H1 (cell line): ENCODE measurements at regions not wholly inside any gene's neighbourhood (a gene's known extent, or its start where the extent isn't known, plus 50 kb on each side); places are given as distances from the start of the nearest gene placed in this dataset.

Experiments used
- CTCF ChIA-PET: fragments of 300-600 bp; sonication (Branson Sonifier 250); formaldehyde crosslinking; loops from one replicate; lab custom pipeline; 2021; ENCODE audit not compliant: partially characterized antibody; lab: Charles Lee
- POLR2A ChIA-PET: fragments of 300-600 bp; sonication (Branson Sonifier 250); formaldehyde crosslinking; loops from one replicate; lab custom pipeline; 2021; ENCODE audit warnings: inconsistent platforms; ENCODE audit not compliant: partially characterized antibody; lab: Charles Lee
- DNase-seq, 2 experiments: peaks; one replicate each; pipeline versions ENCODE4 v3.0.0 to v3.0.0-alpha.2; 2010 to 2022; ENCODE audit warnings: low spot score in 2 of 2, low read depth in 1 of 2, mixed read lengths in 1 of 2
- FAIRE-seq: peaks from 2 replicates; lab custom pipeline; 2011; peaks lifted over from hg19 to GRCh38; lab: Jason Lieb, UNC
- H2AFZ ChIP-seq: 2 replicates; pipeline ENCODE4 v1.8.1; 2012; ENCODE audit warnings: low read length, inconsistent platforms
- H2AK5ac ChIP-seq: 2 replicates; pipeline ENCODE4 v1.6.1; 2013; ENCODE audit warnings: low read depth, low read length
- H2BK120ac ChIP-seq: replicated peaks from 2 replicates; pipeline ENCODE3; 2013; ENCODE audit warnings: low read depth, low read length, inconsistent platforms
- H2BK12ac ChIP-seq: 2 replicates; pipeline ENCODE4 v1.6.1; 2013; ENCODE audit warnings: low read depth, low read length
- H2BK15ac ChIP-seq: 2 replicates; pipeline ENCODE4 v1.6.1; 2013; ENCODE audit warnings: low read length
- H2BK20ac ChIP-seq: 2 replicates; pipeline ENCODE4 v1.6.1; 2013; ENCODE audit warnings: low read length
- H2BK5ac ChIP-seq: 2 replicates; pipeline ENCODE4 v1.6.1; 2013; ENCODE audit warnings: low read depth, low read length
- H3K14ac ChIP-seq: 2 replicates; pipeline ENCODE4 v1.6.1; 2013; ENCODE audit warnings: inconsistent platforms; ENCODE audit not compliant: insufficient read length
- H3K18ac ChIP-seq: 2 replicates; pipeline ENCODE4 v1.6.1; 2013; ENCODE audit warnings: low read length; ENCODE audit errors: extremely low read depth
- H3K23ac ChIP-seq: 2 replicates; pipeline ENCODE4 v1.6.1; 2013; ENCODE audit warnings: inconsistent platforms; ENCODE audit not compliant: insufficient read length
- H3K23me2 ChIP-seq: 2 replicates; pipeline ENCODE4 v1.6.1; 2013; ENCODE audit warnings: low read depth, low read length
- H3K27ac ChIP-seq: 2 replicates; pipeline ENCODE4 v1.6.1; 2011; ENCODE audit warnings: low read depth, low read length, inconsistent platforms
- H3K27me3 ChIP-seq, 4 experiments: replicated peaks in 1 of 4; 1 replicate in 1 of 4; 2 replicates in 3 of 4; pipeline versions ENCODE4 v1.6.1 to v1.8.1; 2011 to 2013; ENCODE audit warnings: low read length in 3 of 4, mild to moderate bottlenecking in 3 of 4, inconsistent platforms in 2 of 4, mixed read lengths in 2 of 4, moderate library complexity in 1 of 4; ENCODE audit not compliant: control insufficient read depth in 3 of 4, insufficient read depth in 3 of 4; ENCODE audit errors: extremely low read depth in 1 of 4
- H3K36me3 ChIP-seq, 4 experiments: 2 replicates each; pipeline versions ENCODE4 v1.6.1 to v1.8.1; 2011 to 2013; ENCODE audit warnings: mild to moderate bottlenecking in 4 of 4, low read length in 3 of 4, moderate library complexity in 2 of 4, control low read depth in 1 of 4, inconsistent platforms in 1 of 4; ENCODE audit not compliant: insufficient read depth in 4 of 4, control insufficient read depth in 2 of 4
- H3K4ac ChIP-seq: replicated peaks from 2 replicates; pipeline ENCODE3; 2013; ENCODE audit warnings: low read length, low read depth, mixed read lengths, inconsistent platforms; ENCODE audit not compliant: insufficient read length
- H3K4me1 ChIP-seq, 4 experiments: replicated peaks in 1 of 4; 1 replicate in 1 of 4; 2 replicates in 3 of 4; pipeline versions ENCODE4 v1.6.1 to v1.8.1; 2011 to 2013; ENCODE audit warnings: low read length in 3 of 4, inconsistent platforms in 2 of 4, mixed read lengths in 1 of 4; ENCODE audit not compliant: insufficient read depth in 4 of 4, control insufficient read depth in 3 of 4
- H3K4me2 ChIP-seq, 2 experiments: 2 replicates each; pipeline versions ENCODE4 v1.6.1 to v1.8.1; 2011 to 2013; ENCODE audit warnings: low read depth in 2 of 2, low read length in 2 of 2, control low read depth in 1 of 2, inconsistent platforms in 1 of 2, mild to moderate bottlenecking in 1 of 2; ENCODE audit not compliant: insufficient read depth in 1 of 2
- H3K4me3 ChIP-seq, 4 experiments: fragments of 200-600, 300-600 bp in 1 of 4; sonication (generic), shearing (Covaris generic), sonication (Bioruptor Twin) in 1 of 4; 2 replicates each; pipeline versions ENCODE4 v1.5.1 to v1.8.1; 2011 to 2016; ENCODE audit warnings: low read length in 4 of 4, low read depth in 3 of 4, control low read depth in 2 of 4, inconsistent platforms in 2 of 4, mild to moderate bottlenecking in 2 of 4, mixed read lengths in 1 of 4, moderate library complexity in 1 of 4; ENCODE audit not compliant: insufficient read depth in 2 of 4; ENCODE audit errors: extremely low read depth in 1 of 4
- H3K56ac ChIP-seq: replicated peaks from 2 replicates; pipeline ENCODE3; 2013; ENCODE audit warnings: low read depth, mild to moderate bottlenecking, mixed read lengths, low read length, inconsistent platforms; ENCODE audit not compliant: insufficient read length
- H3K79me1 ChIP-seq: 2 replicates; pipeline ENCODE4 v1.6.1; 2013; ENCODE audit warnings: low read depth, low read length, control low read depth
- H3K79me2 ChIP-seq, 2 experiments: 2 replicates each; pipeline versions ENCODE4 v1.6.1 to v1.8.1; 2012 to 2013; ENCODE audit warnings: low read length in 2 of 2, mild to moderate bottlenecking in 2 of 2, inconsistent platforms in 1 of 2; ENCODE audit not compliant: insufficient read depth in 2 of 2, control insufficient read depth in 1 of 2
- H3K9ac ChIP-seq, 4 experiments: replicated peaks in 1 of 4; 1 replicate in 1 of 4; 2 replicates in 3 of 4; pipeline versions ENCODE4 v1.6.1 to v1.8.1; 2011 to 2013; ENCODE audit warnings: low read depth in 3 of 4, low read length in 3 of 4, control low read depth in 2 of 4, mild to moderate bottlenecking in 2 of 4, moderate library complexity in 2 of 4, inconsistent platforms in 1 of 4; ENCODE audit errors: extremely low read depth in 1 of 4
- H3K9me3 ChIP-seq, 2 experiments: 2 replicates each; pipeline versions ENCODE4 v1.6.1 to v1.8.1; 2012 to 2013; ENCODE audit warnings: mild to moderate bottlenecking in 2 of 2, moderate library complexity in 2 of 2, control low read depth in 1 of 2, inconsistent platforms in 1 of 2, low read depth in 1 of 2, low read length in 1 of 2, mixed read lengths in 1 of 2; ENCODE audit not compliant: insufficient read depth in 2 of 2
- H4K20me1 ChIP-seq, 2 experiments: replicated peaks in 1 of 2; 2 replicates each; pipeline versions ENCODE3 to v1.8.1; 2011 to 2013; ENCODE audit warnings: inconsistent platforms in 2 of 2, low read length in 2 of 2, mild to moderate bottlenecking in 1 of 2; ENCODE audit not compliant: insufficient read depth in 2 of 2, control insufficient read depth in 1 of 2
- H4K5ac ChIP-seq: 2 replicates; pipeline ENCODE4 v1.6.1; 2013; ENCODE audit warnings: low read length, low read depth, mixed read lengths, inconsistent platforms; ENCODE audit not compliant: insufficient read length
- H4K8ac ChIP-seq: 2 replicates; pipeline ENCODE4 v1.8.0; 2013; ENCODE audit warnings: mild to moderate bottlenecking, moderate library complexity, low read length, inconsistent platforms; ENCODE audit not compliant: insufficient read depth; ENCODE audit errors: extremely low read depth
- H4K91ac ChIP-seq: replicated peaks from 2 replicates; pipeline ENCODE3; 2013; ENCODE audit warnings: low read length, mixed read lengths, inconsistent platforms; ENCODE audit not compliant: insufficient read length
- CBX5 ChIP-seq: fragments of 300-800, 300-1000 bp; sonication (generic); IDR thresholded peaks from 2 replicates; pipeline ENCODE4 v1.7.1; 2016; ENCODE audit warnings: antibody characterized with exemption, low read length, low read depth
- CHD1 ChIP-seq: IDR thresholded peaks from 2 replicates; pipeline ENCODE4 v1.6.1; 2012; ENCODE audit warnings: low read depth, low read length, improper control_type of control experiment
- CTBP2 ChIP-seq: IDR thresholded peaks from 2 replicates; pipeline ENCODE4 v1.7.0; 2011; ENCODE audit warnings: borderline replicate concordance, mild to moderate bottlenecking, moderate library complexity, mixed read lengths, low read length; ENCODE audit not compliant: insufficient read depth, insufficient read length
- JUN ChIP-seq: IDR thresholded peaks from 2 replicates; pipeline ENCODE4 v1.6.1; 2011; ENCODE audit warnings: low read depth, mild to moderate bottlenecking, improper control_type of control experiment, low read length
- POLR2AphosphoS5 ChIP-seq: IDR thresholded peaks from 2 replicates; pipeline ENCODE4 v1.6.1; 2011; ENCODE audit warnings: low read depth, low read length
- SIN3A ChIP-seq, 2 experiments: IDR thresholded peaks in 1 of 2; conservative IDR thresholded peaks in 1 of 2; 2 replicates each; pipeline ENCODE4 v1.6.1; 2011 to 2012; ENCODE audit warnings: low read length in 2 of 2, improper control_type of control experiment in 1 of 2, low read depth in 1 of 2, mild to moderate bottlenecking in 1 of 2
- SIX5 ChIP-seq: IDR thresholded peaks from 2 replicates; pipeline ENCODE4 v1.6.1; 2011; ENCODE audit warnings: mild to moderate bottlenecking, low read depth, low read length
- WGBS, 2 experiments: shearing (Covaris generic) in 1 of 2; methylation state at CpG; one replicate each; pipeline versions ENCODE4 v1.1.6 to v1.1.7; 2013 to 2015; ENCODE audit warnings: low lambda C conversion rate in 2 of 2, mixed read lengths in 2 of 2, inconsistent platforms in 1 of 2, low coverage in 1 of 2, missing lambda C conversion rate in 1 of 2; ENCODE audit not compliant: insufficient replicate concordance in 2 of 2, insufficient coverage in 1 of 2, insufficient read length in 1 of 2; ENCODE audit errors: extremely low coverage in 1 of 2, missing lambda C conversion rate in 1 of 2; 5-methylcytosine and 5-hydroxymethylcytosine counted together

- no peak overlapping the region for H2BK20ac ChIP-seq
- no peaks in the 10 kb centered on the region for H3K36me3 ChIP-seq
- H4K5ac ChIP-seq = no peak overlapping the region
- H4K20me1 ChIP-seq = no peaks in the 10 kb centered on the region
- H3K4me3 ChIP-seq = no peak overlapping the region
- H3K23ac ChIP-seq = no peak overlapping the region
- no peak for TF ChIP-seq SIX5
- TF ChIP-seq CHD1 = no peak
- TF ChIP-seq CBX5 = no peak
- no peak for TF ChIP-seq CTBP2
- no peak for TF ChIP-seq POLR2AphosphoS5
- TF ChIP-seq SIN3A (conservative IDR thresholded peaks at IDR 0.05 in 1 of 2, IDR thresholded peaks at IDR 0.05 in 1 of 2; ENCODE audit: low read depth in 1 of 2, low read length in 2 of 2) = no peak
- TF ChIP-seq JUN = no peak
- no peak overlapping the region for H3K56ac ChIP-seq
- H3K23me2 ChIP-seq = no peaks in the 10 kb centered on the region
- H3K9me3 ChIP-seq = no peaks in the 10 kb centered on the region
- H2BK120ac ChIP-seq = no peak overlapping the region
- ChIA-PET CTCF (interaction anchor here (1.2 to 2.2 kb wide), 2 partner anchors 9 to 320 kb away, joined by 3 to 5 read pairs; no protein-coding TSS in a partner anchor), POLR2A (no interaction called here)
- H3K9ac ChIP-seq = no peak overlapping the region
- no peak overlapping the region for H3K14ac ChIP-seq
- H4K8ac ChIP-seq = no peak overlapping the region
- no peak overlapping the region for H4K91ac ChIP-seq
- no peak overlapping the region for H3K18ac ChIP-seq
- H3K4me1 ChIP-seq = peaks cover 0 to 3% (median 1%) of the 10 kb centered on the region in 4 experiments; a peak in 2 of 7 replicates
- H3K4ac ChIP-seq = no peak overlapping the region
- peak overlapping the region; percentile 39; the same call in 1 of the 2 replicates for H2AFZ ChIP-seq
- H3K27ac ChIP-seq = no peak overlapping the region
- H3K79me2 ChIP-seq = no peaks in the 10 kb centered on the region
- no peak overlapping the region; the same call in 1 of the 2 replicates for H2AK5ac ChIP-seq
- no peaks in the 10 kb centered on the region for H3K79me1 ChIP-seq
- whole genome bisulfite sequencing, 2 experiments = 86% methylated on average over 2 of the region's 2 CpGs; no CpG with 5 or more reads in 1 of the 2 experiments
- FAIRE-seq (no peak), DNase-seq (no peak)
- H2BK5ac ChIP-seq = no peak overlapping the region
- H2BK15ac ChIP-seq = no peak overlapping the region
- no peaks in the 10 kb centered on the region for H3K27me3 ChIP-seq
- no peak overlapping the region for H3K4me2 ChIP-seq
- H2BK12ac ChIP-seq = no peak overlapping the region
Observed at GRCh38 chr2:76280686-76281085, 570.0 kb upstream of the GCFC2 start.
